ENCODE measurements at regions not wholly inside any gene's neighbourhood (a gene's known extent, or its start where the extent isn't known, plus 50 kb on each side); places are given as distances from the start of the nearest gene placed in this dataset.

GRCh38 chr6:77177470-77177869 is 285.8 kb downstream of the HTR1B start:
- TF ChIP-seq, protein P1, sequence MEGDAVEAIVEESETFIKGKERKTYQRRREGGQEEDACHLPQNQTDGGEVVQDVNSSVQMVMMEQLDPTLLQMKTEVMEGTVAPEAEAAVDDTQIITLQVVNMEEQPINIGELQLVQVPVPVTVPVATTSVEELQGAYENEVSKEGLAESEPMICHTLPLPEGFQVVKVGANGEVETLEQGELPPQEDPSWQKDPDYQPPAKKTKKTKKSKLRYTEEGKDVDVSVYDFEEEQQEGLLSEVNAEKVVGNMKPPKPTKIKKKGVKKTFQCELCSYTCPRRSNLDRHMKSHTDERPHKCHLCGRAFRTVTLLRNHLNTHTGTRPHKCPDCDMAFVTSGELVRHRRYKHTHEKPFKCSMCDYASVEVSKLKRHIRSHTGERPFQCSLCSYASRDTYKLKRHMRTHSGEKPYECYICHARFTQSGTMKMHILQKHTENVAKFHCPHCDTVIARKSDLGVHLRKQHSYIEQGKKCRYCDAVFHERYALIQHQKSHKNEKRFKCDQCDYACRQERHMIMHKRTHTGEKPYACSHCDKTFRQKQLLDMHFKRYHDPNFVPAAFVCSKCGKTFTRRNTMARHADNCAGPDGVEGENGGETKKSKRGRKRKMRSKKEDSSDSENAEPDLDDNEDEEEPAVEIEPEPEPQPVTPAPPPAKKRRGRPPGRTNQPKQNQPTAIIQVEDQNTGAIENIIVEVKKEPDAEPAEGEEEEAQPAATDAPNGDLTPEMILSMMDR (IDR thresholded peaks at IDR 0.05; ENCODE audit: insufficient read depth, low read depth, low read length) = no peak
- DNase-seq (ENCODE audit: low read depth) = no peak
- no peak overlapping the region for H3K4me3 ChIP-seq (ENCODE audit: low read depth, low read length)

- TF ChIP-seq, protein P1 (IDR thresholded peaks at IDR 0.05; ENCODE audit: insufficient read depth, low read depth, low read length) = peak; percentile 41
- no peak overlapping the region for H3K4me3 ChIP-seq (ENCODE audit: low read depth, low read length)
- peak; percentile 21 for DNase-seq (ENCODE audit: low read depth)
Observed at GRCh38 chr6:77173472-77174074, 289.7 kb downstream of the HTR1B start.

DNA sequence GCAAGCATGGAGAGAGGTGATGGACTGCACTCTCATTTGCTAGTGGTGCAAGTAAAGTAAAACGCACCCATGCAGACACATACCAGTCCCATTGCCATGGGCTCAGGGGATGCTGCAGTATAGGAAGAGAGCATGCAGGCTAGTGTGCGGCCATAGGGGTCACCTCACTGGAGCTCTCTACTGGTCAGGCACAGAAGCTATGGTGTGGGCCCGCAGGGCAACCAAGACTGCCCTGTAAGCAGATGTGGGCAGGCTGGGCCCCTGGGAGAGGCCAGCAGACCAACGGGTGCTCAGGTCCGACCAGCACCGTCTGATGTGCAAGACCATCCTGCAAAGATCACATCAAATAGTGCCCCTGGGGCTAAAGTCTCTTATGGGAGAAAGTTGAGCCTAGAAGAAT is 290.7 kb downstream of the HTR1B start:
- TF ChIP-seq, protein P1 (IDR thresholded peaks at IDR 0.05; ENCODE audit: insufficient read depth, low read depth, low read length) = no peak
- H3K4me3 ChIP-seq (ENCODE audit: low read depth, low read length) = no peak overlapping the region
- no peak for DNase-seq (ENCODE audit: low read depth)

- no peak for DNase-seq (ENCODE audit: low read depth)
- no peak overlapping the region for H3K4me3 ChIP-seq (ENCODE audit: low read depth, low read length)
- TF ChIP-seq, protein P1 (IDR thresholded peaks at IDR 0.05; ENCODE audit: insufficient read depth, low read depth, low read length) = no peak
Observed at GRCh38 chr6:77159730-77160129, 303.6 kb downstream of the HTR1B start.

GRCh38 chr6:77151241-77151640 is 312.1 kb downstream of the HTR1B start:
- no peak for DNase-seq (ENCODE audit: low read depth)
- TF ChIP-seq, protein P1 (IDR thresholded peaks at IDR 0.05; ENCODE audit: insufficient read depth, low read depth, low read length) = no peak
- H3K4me3 ChIP-seq (ENCODE audit: low read depth, low read length) = no peak overlapping the region

DNA sequence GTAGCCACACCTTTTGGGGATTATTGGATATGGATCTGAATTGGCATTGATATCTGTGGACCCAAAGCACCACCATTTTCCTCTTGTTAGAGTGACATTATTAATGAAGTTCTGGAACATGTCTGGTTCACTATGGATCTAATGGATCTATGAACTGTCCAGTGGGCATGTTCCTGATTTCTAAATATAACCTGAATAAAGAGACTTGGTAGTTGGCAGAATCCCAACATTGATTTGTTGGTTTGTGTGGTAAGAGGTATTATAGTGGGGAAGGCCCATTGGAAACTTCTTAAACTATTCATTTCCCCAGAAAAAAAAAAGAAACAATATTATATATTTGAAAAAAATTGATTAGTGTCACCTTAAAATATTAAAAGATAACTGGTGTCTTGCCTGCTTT is 312.6 kb downstream of the HTR1B start:
- no peak for DNase-seq (ENCODE audit: low read depth)
- no peak overlapping the region for H3K4me3 ChIP-seq (ENCODE audit: low read depth, low read length)
- TF ChIP-seq, protein P1 (IDR thresholded peaks at IDR 0.05; ENCODE audit: insufficient read depth, low read depth, low read length) = no peak

DNA sequence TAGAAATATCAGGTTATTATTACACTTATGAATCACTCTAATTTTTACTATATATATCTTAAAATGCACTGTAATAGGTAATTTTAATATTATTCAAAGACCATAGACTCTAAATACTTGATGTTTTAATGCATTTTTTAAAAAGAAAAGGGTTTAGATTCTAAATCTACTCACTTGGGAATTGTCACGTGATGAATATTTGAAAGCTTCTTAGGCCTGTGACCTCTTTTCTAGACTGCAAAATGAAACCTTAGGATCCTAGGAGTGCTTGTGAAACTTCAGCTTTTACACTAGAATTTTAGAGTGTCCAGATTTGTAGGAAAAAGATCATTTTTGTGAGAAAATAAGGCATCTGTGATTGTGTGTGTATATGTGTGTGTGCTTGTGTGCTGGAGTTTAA is 318.0 kb downstream of the HTR1B start:
- TF ChIP-seq, protein P1 (IDR thresholded peaks at IDR 0.05; ENCODE audit: insufficient read depth, low read depth, low read length) = no peak
- DNase-seq (ENCODE audit: low read depth) = no peak
- H3K4me3 ChIP-seq (ENCODE audit: low read depth, low read length) = no peak overlapping the region
